Ovary (tissue), 3 donors: ENCODE measurements at regions not wholly inside any gene's neighbourhood (a gene's known extent, or its start where the extent isn't known, plus 50 kb on each side); places are given as distances from the start of the nearest gene placed in this dataset.

Experiments
- EP300 ChIP-seq: sonication (generic); formaldehyde crosslinking; IDR thresholded peaks from one replicate; pipeline ENCODE4 v1.6.1; 2017; ENCODE audit warnings: antibody characterized with exemption
- POLR2A ChIP-seq: fragments of 450-650 bp; IDR thresholded peaks from one replicate; pipeline ENCODE4 v1.6.1; 2017; ENCODE audit warnings: antibody characterized with exemption, mild to moderate bottlenecking, moderate library complexity
- TF ChIP-seq, protein P1 (sequence below), 3 donors: fragments of 450-650 bp in 2 of 3; fragments of 200-600 bp in 1 of 3; IDR thresholded peaks; one replicate each; pipeline versions ENCODE4 v1.5.1 to v1.8.0; 2016 to 2022; ENCODE audit warnings: antibody characterized with exemption in 3 of 3, mild to moderate bottlenecking in 1 of 3
- donor health status: DM: no; HTN: no; CAD: no.

DNA sequence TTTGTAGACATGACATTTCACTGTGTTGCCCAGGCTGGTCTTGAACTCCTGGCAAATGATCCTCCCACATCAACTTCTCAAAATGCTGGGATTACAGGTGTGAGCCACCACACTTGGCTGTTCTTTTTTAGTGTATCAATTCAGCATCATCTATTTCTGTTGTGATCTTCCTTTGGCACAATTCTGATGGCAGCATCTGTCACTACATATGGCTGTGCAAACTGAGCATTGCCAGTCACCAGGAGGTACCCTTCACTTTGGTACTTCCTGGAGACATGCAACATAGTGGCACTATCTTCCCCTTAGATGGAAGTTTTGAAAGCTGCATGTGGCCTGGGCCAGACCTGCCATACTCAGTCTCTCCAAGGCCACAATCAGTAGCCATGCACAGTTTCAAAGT, 467.1 kb upstream of the TMPO start:
- TF ChIP-seq, protein P1, sequence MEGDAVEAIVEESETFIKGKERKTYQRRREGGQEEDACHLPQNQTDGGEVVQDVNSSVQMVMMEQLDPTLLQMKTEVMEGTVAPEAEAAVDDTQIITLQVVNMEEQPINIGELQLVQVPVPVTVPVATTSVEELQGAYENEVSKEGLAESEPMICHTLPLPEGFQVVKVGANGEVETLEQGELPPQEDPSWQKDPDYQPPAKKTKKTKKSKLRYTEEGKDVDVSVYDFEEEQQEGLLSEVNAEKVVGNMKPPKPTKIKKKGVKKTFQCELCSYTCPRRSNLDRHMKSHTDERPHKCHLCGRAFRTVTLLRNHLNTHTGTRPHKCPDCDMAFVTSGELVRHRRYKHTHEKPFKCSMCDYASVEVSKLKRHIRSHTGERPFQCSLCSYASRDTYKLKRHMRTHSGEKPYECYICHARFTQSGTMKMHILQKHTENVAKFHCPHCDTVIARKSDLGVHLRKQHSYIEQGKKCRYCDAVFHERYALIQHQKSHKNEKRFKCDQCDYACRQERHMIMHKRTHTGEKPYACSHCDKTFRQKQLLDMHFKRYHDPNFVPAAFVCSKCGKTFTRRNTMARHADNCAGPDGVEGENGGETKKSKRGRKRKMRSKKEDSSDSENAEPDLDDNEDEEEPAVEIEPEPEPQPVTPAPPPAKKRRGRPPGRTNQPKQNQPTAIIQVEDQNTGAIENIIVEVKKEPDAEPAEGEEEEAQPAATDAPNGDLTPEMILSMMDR (IDR thresholded peaks at IDR 0.05), result no peak
- TF ChIP-seq POLR2A (no peak), EP300 (no peak)
